ENCODE measurements at regions not wholly inside any gene's neighbourhood (a gene's known extent, or its start where the extent isn't known, plus 50 kb on each side); places are given as distances from the start of the nearest gene placed in this dataset.

DNA sequence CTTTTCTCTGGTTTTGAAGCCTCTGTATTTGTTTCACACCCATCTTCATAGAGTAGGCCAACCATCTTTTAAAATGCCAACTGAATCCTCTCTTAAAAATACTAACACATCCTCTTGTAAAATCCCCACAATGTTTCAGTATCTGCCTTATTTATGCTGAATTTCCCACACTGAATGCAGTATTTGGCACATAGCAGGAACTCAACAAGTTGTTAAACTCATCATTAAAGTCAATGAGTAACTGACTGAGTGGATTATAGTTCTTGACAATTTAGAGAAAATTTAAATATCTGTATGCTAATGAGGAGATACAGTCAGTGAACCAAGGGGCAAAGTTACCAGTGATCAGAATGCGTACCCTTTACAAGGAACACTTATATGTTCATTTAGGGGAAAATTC, 505.5 kb upstream of the PCDH9 start:
- no peaks in the 10 kb centered on the region for H3K36me3 ChIP-seq
- no peaks in the 10 kb centered on the region for H3K27me3 ChIP-seq
- ATAC-seq (ENCODE audit: low FRiP score in 2 of 2) = no peak
- H3K4me3 ChIP-seq = no peak overlapping the region
- TF ChIP-seq EP300 (IDR thresholded peaks at IDR 0.05) (no peak), POLR2AphosphoS5 (IDR thresholded peaks at IDR 0.05) (no peak), POLR2A (IDR thresholded peaks at IDR 0.05) (no peak)
- TF ChIP-seq, protein P1, sequence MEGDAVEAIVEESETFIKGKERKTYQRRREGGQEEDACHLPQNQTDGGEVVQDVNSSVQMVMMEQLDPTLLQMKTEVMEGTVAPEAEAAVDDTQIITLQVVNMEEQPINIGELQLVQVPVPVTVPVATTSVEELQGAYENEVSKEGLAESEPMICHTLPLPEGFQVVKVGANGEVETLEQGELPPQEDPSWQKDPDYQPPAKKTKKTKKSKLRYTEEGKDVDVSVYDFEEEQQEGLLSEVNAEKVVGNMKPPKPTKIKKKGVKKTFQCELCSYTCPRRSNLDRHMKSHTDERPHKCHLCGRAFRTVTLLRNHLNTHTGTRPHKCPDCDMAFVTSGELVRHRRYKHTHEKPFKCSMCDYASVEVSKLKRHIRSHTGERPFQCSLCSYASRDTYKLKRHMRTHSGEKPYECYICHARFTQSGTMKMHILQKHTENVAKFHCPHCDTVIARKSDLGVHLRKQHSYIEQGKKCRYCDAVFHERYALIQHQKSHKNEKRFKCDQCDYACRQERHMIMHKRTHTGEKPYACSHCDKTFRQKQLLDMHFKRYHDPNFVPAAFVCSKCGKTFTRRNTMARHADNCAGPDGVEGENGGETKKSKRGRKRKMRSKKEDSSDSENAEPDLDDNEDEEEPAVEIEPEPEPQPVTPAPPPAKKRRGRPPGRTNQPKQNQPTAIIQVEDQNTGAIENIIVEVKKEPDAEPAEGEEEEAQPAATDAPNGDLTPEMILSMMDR (IDR thresholded peaks at IDR 0.05) = no peak
- H3K9me3 ChIP-seq = no peaks in the 10 kb centered on the region
- no peaks in the 10 kb centered on the region for H3K4me1 ChIP-seq
- 88 to 95% methylated on average over 1 of the region's 1 CpG for WGBS, 2 donors
- H3K27ac ChIP-seq = no peak overlapping the region
- no peak for DNase-seq

DNA sequence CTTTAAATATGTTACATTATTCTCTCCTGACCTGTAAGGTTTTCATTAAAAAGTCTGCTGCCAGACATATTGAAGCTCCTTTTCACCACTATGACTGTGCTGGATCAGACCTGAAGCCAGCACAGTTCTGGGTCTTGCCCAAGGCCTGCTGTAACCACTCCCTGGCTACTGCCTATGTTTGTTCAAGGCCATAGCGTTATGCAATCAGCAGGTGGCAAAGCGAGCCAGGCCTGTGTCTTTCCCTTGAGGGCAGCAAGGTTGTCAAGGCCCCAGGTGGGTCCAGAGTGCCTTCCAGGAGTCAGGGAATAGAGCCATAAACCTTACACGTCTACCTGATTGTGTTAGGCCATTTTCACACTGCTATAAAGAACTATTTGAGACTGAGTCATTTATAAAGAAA, 496.8 kb upstream of the PCDH9 start:
- H3K36me3 ChIP-seq = no peaks in the 10 kb centered on the region
- ATAC-seq (ENCODE audit: low FRiP score in 2 of 2) (no peak), DNase-seq (no peak)
- no peak overlapping the region for H3K27ac ChIP-seq
- no peak overlapping the region for H3K4me3 ChIP-seq
- 58 to 72% methylated on average over 3 of the region's 3 CpGs for WGBS, 2 donors
- TF ChIP-seq, protein P1 (IDR thresholded peaks at IDR 0.05) = no peak
- TF ChIP-seq POLR2AphosphoS5 (IDR thresholded peaks at IDR 0.05) = no peak
- TF ChIP-seq POLR2A (IDR thresholded peaks at IDR 0.05) = no peak
- no peak for TF ChIP-seq EP300 (IDR thresholded peaks at IDR 0.05)
- H3K27me3 ChIP-seq = no peaks in the 10 kb centered on the region
- H3K9me3 ChIP-seq = peaks cover 0 to 23% (median 5%) of the 10 kb centered on the region in 4 donors
- H3K4me1 ChIP-seq = no peaks in the 10 kb centered on the region

DNA sequence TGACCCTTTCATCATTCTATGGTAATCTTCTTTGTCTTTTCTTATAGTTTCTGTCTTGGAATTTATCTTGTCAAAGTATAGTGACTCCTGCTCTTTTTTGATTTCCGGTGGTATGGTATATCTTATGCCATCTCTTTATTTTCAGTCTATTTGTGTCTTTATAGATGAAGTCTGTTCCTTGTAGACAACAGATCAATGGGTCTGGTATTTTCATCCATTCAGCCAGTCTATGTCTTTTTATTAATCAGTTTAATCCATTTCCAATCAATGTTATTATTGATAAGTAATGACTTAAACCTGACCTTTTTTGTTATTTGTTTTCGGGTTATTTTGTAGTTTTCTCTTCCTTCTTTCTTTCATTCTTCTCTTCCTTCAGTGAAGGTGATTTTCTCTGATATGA, 495.9 kb upstream of the PCDH9 start:
- H3K27me3 ChIP-seq = no peaks in the 10 kb centered on the region
- H3K4me3 ChIP-seq = no peak overlapping the region
- ATAC-seq (ENCODE audit: low FRiP score in 2 of 2) (no peak), DNase-seq (no peak)
- no peaks in the 10 kb centered on the region for H3K36me3 ChIP-seq
- H3K9me3 ChIP-seq = peaks cover 0 to 23% (median 5%) of the 10 kb centered on the region in 4 donors
- H3K4me1 ChIP-seq = no peaks in the 10 kb centered on the region
- no peak overlapping the region for H3K27ac ChIP-seq
- 90 to 91% methylated on average over 2 of the region's 2 CpGs for WGBS, 2 donors
- TF ChIP-seq POLR2AphosphoS5 (IDR thresholded peaks at IDR 0.05) (no peak), EP300 (IDR thresholded peaks at IDR 0.05) (no peak), POLR2A (IDR thresholded peaks at IDR 0.05) (no peak)
- TF ChIP-seq, protein P1 (IDR thresholded peaks at IDR 0.05) = no peak

DNA sequence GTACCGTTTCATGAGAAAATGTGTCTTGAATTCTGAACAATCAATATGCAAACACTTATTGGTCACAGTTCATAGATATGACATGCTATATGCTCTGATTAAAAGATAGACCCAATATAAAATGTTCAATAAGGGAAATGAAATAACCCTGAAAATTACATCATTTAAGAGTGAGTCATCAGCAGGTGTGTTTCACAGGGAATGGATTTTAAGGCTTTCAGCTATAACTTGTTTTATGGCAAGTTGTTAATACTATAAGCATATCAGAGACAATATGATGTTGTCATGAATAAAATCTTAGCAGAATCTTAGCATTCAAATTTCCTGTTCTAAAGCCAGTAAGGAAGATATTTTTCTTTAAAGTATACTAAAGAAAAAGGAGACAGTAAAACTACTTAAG, 483.4 kb upstream of the PCDH9 start:
- no peak for TF ChIP-seq POLR2A (IDR thresholded peaks at IDR 0.05)
- TF ChIP-seq EP300 (IDR thresholded peaks at IDR 0.05) = no peak
- TF ChIP-seq, protein P1 (IDR thresholded peaks at IDR 0.05) = no peak
- no peak for TF ChIP-seq POLR2AphosphoS5 (IDR thresholded peaks at IDR 0.05)
- ATAC-seq (ENCODE audit: low FRiP score in 2 of 2) (no peak), DNase-seq (no peak)
- H3K27me3 ChIP-seq = no peaks in the 10 kb centered on the region
- H3K27ac ChIP-seq = no peak overlapping the region
- no peaks in the 10 kb centered on the region for H3K4me1 ChIP-seq
- no peak overlapping the region for H3K4me3 ChIP-seq
- 78 to 85% methylated on average over 1 of the region's 1 CpG for WGBS, 2 donors
- H3K36me3 ChIP-seq = no peaks in the 10 kb centered on the region
- H3K9me3 ChIP-seq = no peaks in the 10 kb centered on the region

DNA sequence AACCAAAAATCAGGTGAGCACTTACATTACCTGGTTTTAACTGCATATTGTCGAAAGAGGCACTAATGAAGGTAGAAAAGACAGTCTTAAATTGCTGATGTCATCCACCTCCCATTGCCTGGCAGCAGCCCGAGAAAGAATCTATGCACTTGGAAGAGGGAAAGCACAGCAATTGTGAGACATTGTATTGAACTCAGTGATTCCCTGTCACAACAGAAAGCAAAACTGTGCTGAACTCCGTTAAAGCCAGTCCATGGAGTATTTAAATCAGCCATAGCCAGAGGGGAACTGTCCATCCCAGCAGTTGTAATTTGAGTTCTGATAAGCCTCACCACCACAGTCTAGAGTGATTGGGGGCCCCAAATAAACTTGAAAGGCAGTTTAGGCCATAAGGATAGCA, 466.6 kb upstream of the PCDH9 start:
- Histone ChIP-seq H3K27ac (no peak overlapping the region), H3K4me1 (no peaks in the 10 kb centered on the region), H3K27me3 (no peaks in the 10 kb centered on the region), H3K9me3 (no peaks in the 10 kb centered on the region), H3K36me3 (no peaks in the 10 kb centered on the region), H3K4me3 (no peak overlapping the region)
- DNase-seq (no peak), ATAC-seq (ENCODE audit: low FRiP score in 2 of 2) (no peak)
- TF ChIP-seq EP300 (IDR thresholded peaks at IDR 0.05) (no peak), POLR2AphosphoS5 (IDR thresholded peaks at IDR 0.05) (no peak), POLR2A (IDR thresholded peaks at IDR 0.05) (no peak)
- TF ChIP-seq, protein P1 (IDR thresholded peaks at IDR 0.05) = no peak
- WGBS, 2 donors = 70 to 87% methylated on average over 3 of the region's 3 CpGs

Data from upper lobe of left lung (tissue), 6 donors.